HCT116 (cell line): ENCODE measurements at regions not wholly inside any gene's neighbourhood (a gene's known extent, or its start where the extent isn't known, plus 50 kb on each side); places are given as distances from the start of the nearest gene placed in this dataset.

Experiments
- ATAC-seq: fragments of 200-7000 bp; cut with Tn5 transposase; 2 replicates; pipeline ENCODE4 v1.9.1; 2020; ENCODE audit warnings: mild to moderate bottlenecking, moderate library complexity
- BruUV-seq: library from RNA; stranded (reverse); fragments of 400-500 nt; replicated peaks from 2 replicates; lab custom pipeline; 2021; lab: Mats Ljungman, UMichigan
- CTCF ChIA-PET: fragments of 300-600 bp; sonication (Branson Sonifier 250); formaldehyde crosslinking; loops from one replicate; lab custom pipeline; 2021; ENCODE audit warnings: antibody characterized with exemption; lab: Charles Lee
- POLR2A ChIA-PET: fragments of 300-600, 350-600 bp; sonication (Branson Sonifier 250); formaldehyde crosslinking; loops from one replicate; lab custom pipeline; 2021; ENCODE audit warnings: antibody characterized with exemption; lab: Charles Lee
- RAD21 ChIA-PET, 2 experiments: fragments of 300-600 bp; sonication (Branson Sonifier 250); formaldehyde crosslinking; loops; one replicate each; lab custom pipeline; 2023; ENCODE audit warnings: low total read pairs in 2 of 2; ENCODE audit not compliant: uncharacterized antibody in 2 of 2, unreplicated experiment in 2 of 2, low non-redundant PET in 1 of 2; lab: Charles Lee
- DNase-seq: peaks from one replicate; pipeline ENCODE4 v3.0.0-alpha.2; 2010; ENCODE audit warnings: low read depth, low spot score
- H2AFZ ChIP-seq: fragments of 200-600 bp; shearing (Covaris generic), sonication (generic); 2 replicates; pipeline ENCODE4 v1.6.1; 2017; ENCODE audit warnings: low read depth, mixed run types, mixed read lengths, antibody characterized with exemption, low read length; ENCODE audit not compliant: poor library complexity, severe bottlenecking
- H3K27ac ChIP-seq: 2 replicates; pipeline ENCODE4 v1.5.1; 2012; ENCODE audit warnings: low read depth, low read length
- H3K27me3 ChIP-seq: fragments of 200-600 bp; sonication (generic); 2 replicates; pipeline ENCODE4 v1.6.1; 2016; ENCODE audit warnings: mixed run types, low read length, mixed read lengths; ENCODE audit not compliant: insufficient read depth
- H3K36me3 ChIP-seq, 2 experiments: fragments of 200-500 bp in 1 of 2; fragments of 200-600 bp in 1 of 2; sonication (Bioruptor generic) in 1 of 2; sonication (generic) in 1 of 2; 2 replicates each; pipeline versions ENCODE4 v1.5.1 to v1.6.1; 2014 to 2016; ENCODE audit warnings: low read length in 2 of 2, inconsistent platforms in 1 of 2, mixed read lengths in 1 of 2, mixed run types in 1 of 2; ENCODE audit not compliant: insufficient read depth in 2 of 2, control insufficient read depth in 1 of 2
- H3K4me1 ChIP-seq, 2 experiments: fragments of 200-600 bp in 1 of 2; sonication (generic) in 1 of 2; 2 replicates each; pipeline versions ENCODE4 v1.5.1 to v1.6.1; 2012 to 2017; ENCODE audit warnings: low read length in 2 of 2, inconsistent platforms in 1 of 2, mild to moderate bottlenecking in 1 of 2, mixed read lengths in 1 of 2, mixed run types in 1 of 2, moderate library complexity in 1 of 2; ENCODE audit not compliant: insufficient read depth in 2 of 2, control insufficient read depth in 1 of 2
- H3K4me2 ChIP-seq: fragments of 200-600 bp; sonication (generic); 2 replicates; pipeline ENCODE4 v1.6.1; 2017; ENCODE audit warnings: mixed run types, low read length, mixed read lengths
- H3K4me3 ChIP-seq, 2 experiments: fragments of 200-600 bp in 1 of 2; sonication (generic) in 1 of 2; replicated peaks in 1 of 2; 2 replicates each; pipeline ENCODE4 v1.5.1; 2011 to 2016; ENCODE audit warnings: low read length in 2 of 2, control low read depth in 1 of 2, low read depth in 1 of 2, mild to moderate bottlenecking in 1 of 2, mixed read lengths in 1 of 2, mixed run types in 1 of 2
- H3K79me2 ChIP-seq: fragments of 200-600 bp; sonication (generic); 2 replicates; pipeline ENCODE4 v1.6.1; 2017; ENCODE audit warnings: mild to moderate bottlenecking, mixed run types, low read length, moderate library complexity, mixed read lengths; ENCODE audit not compliant: insufficient read depth
- H3K9ac ChIP-seq: fragments of 200-600 bp; sonication (generic); 2 replicates; pipeline ENCODE4 v1.6.1; 2016; ENCODE audit warnings: low read length, mixed read lengths
- H3K9me2 ChIP-seq: fragments of 200-600 bp; sonication (generic), shearing (Covaris generic); 2 replicates; pipeline ENCODE4 v1.6.1; 2017; ENCODE audit warnings: mixed run types, mild to moderate bottlenecking, moderate library complexity; ENCODE audit not compliant: insufficient read depth
- H3K9me3 ChIP-seq, 2 experiments: fragments of 200-500 bp in 1 of 2; fragments of 200-600 bp in 1 of 2; sonication (Bioruptor generic) in 1 of 2; sonication (generic) in 1 of 2; 2 replicates each; pipeline ENCODE4 v1.6.1; 2014 to 2017; ENCODE audit warnings: low read length in 2 of 2, mixed read lengths in 2 of 2, inconsistent platforms in 1 of 2, low read depth in 1 of 2, mild to moderate bottlenecking in 1 of 2, mixed run types in 1 of 2, moderate library complexity in 1 of 2; ENCODE audit not compliant: control insufficient read depth in 1 of 2, insufficient read depth in 1 of 2
- H4K20me1 ChIP-seq: fragments of 200-600 bp; sonication (generic), shearing (Covaris generic); 2 replicates; pipeline ENCODE4 v1.6.1; 2017; ENCODE audit warnings: mixed run types, mild to moderate bottlenecking, moderate library complexity; ENCODE audit not compliant: insufficient read depth
- CBX3 ChIP-seq: IDR thresholded peaks from 2 replicates; pipeline ENCODE4 v1.6.1; 2012; ENCODE audit warnings: low read depth
- CEBPB ChIP-seq: IDR thresholded peaks from 2 replicates; pipeline ENCODE4 v1.6.1; 2012; ENCODE audit warnings: low read depth
- EGR1 ChIP-seq: IDR thresholded peaks from 2 replicates; pipeline ENCODE4 v1.6.1; 2012; ENCODE audit warnings: low read depth
- EZH2 ChIP-seq: fragments of 200-600 bp; sonication (generic); IDR thresholded peaks from 2 replicates; pipeline ENCODE4 v1.6.1; 2017; ENCODE audit warnings: antibody characterized with exemption, mixed run types
- FOSL1 ChIP-seq: IDR thresholded peaks from 2 replicates; pipeline ENCODE4 v1.6.1; 2012; ENCODE audit warnings: low read depth
- POLR2AphosphoS5 ChIP-seq: IDR thresholded peaks from 2 replicates; pipeline ENCODE4 v1.6.1; 2011; ENCODE audit warnings: mild to moderate bottlenecking, low read depth, low read length, moderate library complexity
- RAD21 ChIP-seq: IDR thresholded peaks from 2 replicates; pipeline ENCODE4 v1.6.1; 2012; ENCODE audit warnings: low read depth, mild to moderate bottlenecking
- SIN3A ChIP-seq: IDR thresholded peaks from 2 replicates; pipeline ENCODE4 v1.6.1; 2012; ENCODE audit warnings: low read depth
- SP1 ChIP-seq: IDR thresholded peaks from 2 replicates; pipeline ENCODE4 v1.6.1; 2012; ENCODE audit warnings: low read depth
- TCF7L2 ChIP-seq: IDR thresholded peaks from 2 replicates; pipeline ENCODE4 v1.7.0; 2011; ENCODE audit warnings: borderline replicate concordance, inconsistent platforms; ENCODE audit not compliant: insufficient read depth, insufficient read length; ENCODE audit errors: extremely low read depth
- YY1 ChIP-seq: IDR thresholded peaks from 2 replicates; pipeline ENCODE4 v1.6.1; 2011; ENCODE audit warnings: low read length, low read depth, moderate library complexity, mild to moderate bottlenecking; ENCODE audit not compliant: insufficient replicate concordance; ENCODE audit errors: extremely low read depth
- ZFX ChIP-seq: fragments of 450-650 bp; IDR thresholded peaks from 2 replicates; pipeline ENCODE4 v1.6.1; 2017
- ZNF274 ChIP-seq: fragments of 200-500 bp; sonication (Bioruptor generic); IDR thresholded peaks from 2 replicates; pipeline ENCODE4 v1.6.1; 2014; ENCODE audit warnings: mild to moderate bottlenecking, low read depth, low read length, inconsistent platforms
- intact Hi-C: fragments of 100-400 bp; cut with micrococcal nuclease; formaldehyde crosslinking; loops from 2 replicates; pipeline ENCODE4 v1.10.0; 2022
- TF ChIP-seq, protein P1 (sequence below): IDR thresholded peaks from 2 replicates; pipeline ENCODE4 v1.6.1; 2011; ENCODE audit warnings: mild to moderate bottlenecking, low read length, moderate library complexity; ENCODE audit not compliant: insufficient replicate concordance; ENCODE audit errors: extremely low read depth
- TF ChIP-seq, protein P2 (sequence below): IDR thresholded peaks from 2 replicates; pipeline ENCODE4 v1.6.1; 2012

DNA sequence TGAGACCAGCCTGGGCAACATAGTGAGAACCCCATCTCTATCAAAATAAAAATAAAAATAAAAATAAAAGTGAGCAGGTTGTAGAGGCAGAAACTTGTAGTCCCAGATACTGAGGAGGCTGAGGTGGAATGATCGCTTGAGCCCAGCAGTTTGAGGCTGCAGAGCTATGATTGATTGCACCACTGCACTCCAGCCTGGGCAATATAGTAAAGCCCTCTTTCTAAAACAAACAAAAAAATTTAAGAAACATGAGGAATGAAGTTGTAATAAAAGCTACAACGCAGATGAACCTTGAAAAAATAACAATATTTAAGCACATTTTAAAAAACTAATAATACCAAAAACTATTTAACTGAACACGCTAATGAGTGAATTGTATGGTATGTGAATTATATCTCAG lies 919.3 kb downstream of the UQCRFS1 start:
- no peak overlapping the region for H3K4me3 ChIP-seq
- ChIA-PET POLR2A (no interaction called here), RAD21 (no interaction called here), CTCF (no interaction called here)
- TF ChIP-seq, protein P1, sequence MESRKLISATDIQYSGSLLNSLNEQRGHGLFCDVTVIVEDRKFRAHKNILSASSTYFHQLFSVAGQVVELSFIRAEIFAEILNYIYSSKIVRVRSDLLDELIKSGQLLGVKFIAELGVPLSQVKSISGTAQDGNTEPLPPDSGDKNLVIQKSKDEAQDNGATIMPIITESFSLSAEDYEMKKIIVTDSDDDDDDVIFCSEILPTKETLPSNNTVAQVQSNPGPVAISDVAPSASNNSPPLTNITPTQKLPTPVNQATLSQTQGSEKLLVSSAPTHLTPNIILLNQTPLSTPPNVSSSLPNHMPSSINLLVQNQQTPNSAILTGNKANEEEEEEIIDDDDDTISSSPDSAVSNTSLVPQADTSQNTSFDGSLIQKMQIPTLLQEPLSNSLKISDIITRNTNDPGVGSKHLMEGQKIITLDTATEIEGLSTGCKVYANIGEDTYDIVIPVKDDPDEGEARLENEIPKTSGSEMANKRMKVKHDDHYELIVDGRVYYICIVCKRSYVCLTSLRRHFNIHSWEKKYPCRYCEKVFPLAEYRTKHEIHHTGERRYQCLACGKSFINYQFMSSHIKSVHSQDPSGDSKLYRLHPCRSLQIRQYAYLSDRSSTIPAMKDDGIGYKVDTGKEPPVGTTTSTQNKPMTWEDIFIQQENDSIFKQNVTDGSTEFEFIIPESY: no peak
- no peak for TF ChIP-seq EZH2
- no peak for TF ChIP-seq SP1
- TF ChIP-seq EGR1: no peak
- TF ChIP-seq ZFX: no peak
- no peak for TF ChIP-seq FOSL1
- H4K20me1 ChIP-seq: no peaks in the 10 kb centered on the region
- no peaks in the 10 kb centered on the region for H3K27me3 ChIP-seq
- ATAC-seq (no peak), DNase-seq (no peak)
- H3K9me3 ChIP-seq: peaks cover under 1 to 37% of the 10 kb centered on the region in 2 experiments; a peak in 2 of 4 replicates
- H3K9ac ChIP-seq: no peak overlapping the region
- H3K36me3 ChIP-seq: no peaks in the 10 kb centered on the region
- H3K79me2 ChIP-seq: no peaks in the 10 kb centered on the region
- no peak overlapping the region for H3K4me2 ChIP-seq
- H2AFZ ChIP-seq: no peak overlapping the region
- no peaks in the 10 kb centered on the region for H3K4me1 ChIP-seq
- intact Hi-C loops: no loop called here
- no peak overlapping the region for H3K27ac ChIP-seq
- H3K9me2 ChIP-seq: no peaks in the 10 kb centered on the region
- BruUV-seq: no TSS peak

DNA sequence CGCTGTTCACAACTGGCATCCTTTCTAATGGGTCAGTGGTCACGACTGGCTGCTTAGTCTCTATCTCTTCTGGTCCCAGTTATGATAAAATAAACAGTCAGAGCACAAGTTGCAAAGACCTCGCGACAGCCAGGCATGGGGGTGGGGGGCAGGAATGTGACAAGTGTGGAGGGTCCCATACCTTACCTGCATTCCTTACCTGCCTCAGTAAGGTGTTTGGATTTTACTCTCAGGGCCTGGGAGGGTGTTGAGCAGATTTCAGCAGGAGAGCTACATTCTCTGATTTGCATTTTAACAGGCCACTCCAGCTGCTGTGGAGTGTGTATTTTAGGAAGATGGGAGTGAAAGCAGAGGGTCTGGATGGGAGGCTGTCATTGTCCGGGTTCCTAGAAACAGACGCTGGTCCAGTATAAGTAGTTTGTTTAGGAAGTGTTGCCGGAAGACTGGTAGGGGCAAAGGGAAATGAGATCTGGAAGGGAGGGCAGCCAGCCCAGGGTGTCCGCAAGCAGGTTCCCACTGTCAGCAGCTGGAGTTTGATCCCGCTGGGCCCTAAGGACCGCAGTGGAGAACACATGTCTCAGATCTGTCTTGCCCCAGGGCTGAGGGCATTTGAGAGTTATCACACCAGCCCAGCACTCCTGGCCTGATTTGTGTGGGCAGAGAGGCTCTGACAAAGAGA lies 920.0 kb downstream of the UQCRFS1 start:
- intact Hi-C loops: no loop called here
- no peaks in the 10 kb centered on the region for H3K79me2 ChIP-seq
- RAD21 ChIA-PET: no interaction called here
- H3K4me1 ChIP-seq: no peaks in the 10 kb centered on the region
- POLR2A ChIA-PET: no interaction called here
- no peaks in the 10 kb centered on the region for H3K27me3 ChIP-seq
- no peak overlapping the region for H3K4me2 ChIP-seq
- no peaks in the 10 kb centered on the region for H3K9me2 ChIP-seq
- H3K9ac ChIP-seq: no peak overlapping the region
- no peak for TF ChIP-seq CBX3
- no peak for TF ChIP-seq YY1
- TF ChIP-seq CEBPB: no peak
- no peak for TF ChIP-seq ZFX
- TF ChIP-seq TCF7L2: no peak
- no peak for TF ChIP-seq FOSL1
- TF ChIP-seq RAD21: no peak
- TF ChIP-seq EZH2: no peak
- TF ChIP-seq SIN3A: no peak
- TF ChIP-seq POLR2AphosphoS5: no peak
- TF ChIP-seq, protein P1: no peak
- TF ChIP-seq, protein P2, sequence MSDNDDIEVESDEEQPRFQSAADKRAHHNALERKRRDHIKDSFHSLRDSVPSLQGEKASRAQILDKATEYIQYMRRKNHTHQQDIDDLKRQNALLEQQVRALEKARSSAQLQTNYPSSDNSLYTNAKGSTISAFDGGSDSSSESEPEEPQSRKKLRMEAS: no peak
- TF ChIP-seq EGR1: no peak
- TF ChIP-seq ZNF274: no peak
- TF ChIP-seq, all 23 proteins: peak for 0
- no TSS peak for BruUV-seq
- no peaks in the 10 kb centered on the region for H3K36me3 ChIP-seq
- ATAC-seq (no peak), DNase-seq (no peak)
- no peak overlapping the region for H2AFZ ChIP-seq
- peaks cover 8 to 31% of the 10 kb centered on the region in 2 experiments; a peak in 2 of 4 replicates for H3K9me3 ChIP-seq
- CTCF ChIA-PET: no interaction called here
- no peak overlapping the region for H3K4me3 ChIP-seq
- no peaks in the 10 kb centered on the region for H4K20me1 ChIP-seq
- H3K27ac ChIP-seq: no peak overlapping the region
